A673 (cell line): ENCODE measurements at regions not wholly inside any gene's neighbourhood (a gene's known extent, or its start where the extent isn't known, plus 50 kb on each side); places are given as distances from the start of the nearest gene placed in this dataset.

Experiments
- BruUV-seq: library from RNA; stranded (reverse); fragments of 400-500 nt; replicated peaks from 2 replicates; lab custom pipeline; 2021; lab: Mats Ljungman, UMichigan
- CTCF ChIA-PET: fragments of 300-600 bp; sonication (Branson Sonifier 250); formaldehyde crosslinking; loops from one replicate; lab custom pipeline; 2022; ENCODE audit warnings: antibody characterized with exemption; lab: Charles Lee
- POLR2A ChIA-PET: fragments of 300-600 bp; sonication (Branson Sonifier 250); formaldehyde crosslinking; loops from one replicate; lab custom pipeline; 2022; ENCODE audit warnings: antibody characterized with exemption; ENCODE audit not compliant: low non-redundant PET; lab: Charles Lee
- DNase-seq: peaks from one replicate; pipeline ENCODE4 v3.0.0-alpha.2; 2015; ENCODE audit warnings: low spot score
- H3K27ac ChIP-seq: fragments of 200-600 bp; sonication (generic); 2 replicates; pipeline ENCODE4 v1.5.1; 2016; ENCODE audit warnings: mixed run types, low read depth, mild to moderate bottlenecking, mixed read lengths, antibody characterized with exemption, low read length; ENCODE audit not compliant: poor library complexity, severe bottlenecking
- H3K27me3 ChIP-seq: fragments of 200-600 bp; sonication (generic); replicated peaks from 2 replicates; pipeline ENCODE4 v1.6.1; 2017; ENCODE audit warnings: mixed run types, low read depth, mild to moderate bottlenecking, mixed read lengths, antibody characterized with exemption, low read length; ENCODE audit not compliant: insufficient read depth, poor library complexity
- H3K36me3 ChIP-seq: fragments of 200-600 bp; sonication (generic); 2 replicates; pipeline ENCODE4 v1.6.1; 2016; ENCODE audit warnings: mixed run types, mild to moderate bottlenecking, mixed read lengths, antibody characterized with exemption, low read length; ENCODE audit not compliant: insufficient read depth, poor library complexity, severe bottlenecking
- H3K4me1 ChIP-seq: fragments of 200-600 bp; sonication (generic); 2 replicates; pipeline ENCODE4 v1.6.1; 2017; ENCODE audit warnings: mixed run types, mild to moderate bottlenecking, mixed read lengths, antibody characterized with exemption, low read length; ENCODE audit not compliant: insufficient read depth, poor library complexity, severe bottlenecking
- H3K4me3 ChIP-seq: fragments of 200-600 bp; sonication (generic); 2 replicates; pipeline ENCODE4 v1.5.1; 2016; ENCODE audit warnings: low read depth, mixed run types, mild to moderate bottlenecking, mixed read lengths, low read length; ENCODE audit not compliant: poor library complexity, severe bottlenecking
- H3K9me3 ChIP-seq: fragments of 200-600 bp; sonication (generic); 2 replicates; pipeline ENCODE4 v1.6.1; 2016; ENCODE audit warnings: mixed run types, low read depth, mild to moderate bottlenecking, mixed read lengths, antibody characterized with exemption, low read length; ENCODE audit not compliant: poor library complexity, severe bottlenecking
- CTCF ChIP-seq: fragments of 300-800, 200-600 bp; sonication (generic); conservative IDR thresholded peaks from 2 replicates; pipeline ENCODE4 v1.5.1; 2017; ENCODE audit warnings: low read depth, mild to moderate bottlenecking, antibody characterized with exemption, low read length, moderate library complexity, mixed read lengths
- EZH2 ChIP-seq: fragments of 200-600 bp; sonication (generic); IDR thresholded peaks from 2 replicates; pipeline ENCODE4 v1.6.1; 2017; ENCODE audit warnings: borderline replicate concordance, low read depth, mild to moderate bottlenecking, mixed read lengths, antibody characterized with exemption, low read length; ENCODE audit not compliant: poor library complexity, severe bottlenecking
- intact Hi-C: fragments of 100-400 bp; cut with micrococcal nuclease; formaldehyde crosslinking; loops from one replicate; pipeline ENCODE4 v1.10.0; 2022; ENCODE audit not compliant: unreplicated experiment

- no peak overlapping the region for H3K4me3 ChIP-seq
- no TSS peak for BruUV-seq
- CTCF ChIA-PET, result no interaction called here
- H3K36me3 ChIP-seq, result no peaks in the 10 kb centered on the region
- no peaks in the 10 kb centered on the region for H3K9me3 ChIP-seq
- intact Hi-C loops, result no loop called here
- no peak overlapping the region for H3K27ac ChIP-seq
- TF ChIP-seq CTCF (no peak), EZH2 (no peak)
- no peak for DNase-seq
- H3K27me3 ChIP-seq, result peaks cover 51% of the 10 kb centered on the region
- POLR2A ChIA-PET, result no interaction called here
- no peaks in the 10 kb centered on the region for H3K4me1 ChIP-seq
Observed at GRCh38 chr7:26553128-26553527, 261.5 kb downstream of the SNX10 start.

GRCh38 chr7:26553582-26553981 lies 261.9 kb downstream of the SNX10 start:
- intact Hi-C loops, result no loop called here
- H3K27me3 ChIP-seq, result peaks cover 51% of the 10 kb centered on the region
- POLR2A ChIA-PET, result no interaction called here
- no TSS peak for BruUV-seq
- no peak overlapping the region for H3K27ac ChIP-seq
- no peaks in the 10 kb centered on the region for H3K36me3 ChIP-seq
- no peaks in the 10 kb centered on the region for H3K9me3 ChIP-seq
- CTCF ChIA-PET, result no interaction called here
- DNase-seq, result no peak
- TF ChIP-seq EZH2, result no peak
- no peak for TF ChIP-seq CTCF
- no peak overlapping the region for H3K4me3 ChIP-seq
- H3K4me1 ChIP-seq, result no peaks in the 10 kb centered on the region

GRCh38 chr7:26554952-26555351 lies 263.3 kb downstream of the SNX10 start:
- no TSS peak for BruUV-seq
- CTCF ChIA-PET, result no interaction called here
- Histone ChIP-seq H3K27me3 (peaks cover 44% of the 10 kb centered on the region), H3K27ac (no peak overlapping the region), H3K36me3 (no peaks in the 10 kb centered on the region), H3K4me3 (no peak overlapping the region), H3K9me3 (no peaks in the 10 kb centered on the region), H3K4me1 (no peaks in the 10 kb centered on the region)
- intact Hi-C loops, result no loop called here
- TF ChIP-seq CTCF (no peak), EZH2 (no peak)
- no peak for DNase-seq
- POLR2A ChIA-PET, result no interaction called here
